CD4-positive, alpha-beta T cell (primary cell): ENCODE measurements at regions not wholly inside any gene's neighbourhood (a gene's known extent, or its start where the extent isn't known, plus 50 kb on each side); places are given as distances from the start of the nearest gene placed in this dataset.
"Not testable (repeated sequence)": the region's sequence is repeated elsewhere in the genome, so short reads cannot be mapped to it uniquely, and the experiment has no call there.

Experiments used
- ATAC-seq: fragments of 200-7000 bp; cut with Tn5 transposase; one replicate; pipeline ENCODE4 v1.10.0; 2022; ENCODE audit warnings: mild to moderate bottlenecking; ENCODE audit not compliant: poor library complexity
- CTCF ChIA-PET: fragments of 350-600 bp; sonication (Branson Sonifier 250); formaldehyde crosslinking; loops from one replicate; lab custom pipeline; 2021; ENCODE audit warnings: antibody characterized with exemption, inconsistent platforms; lab: Charles Lee
- POLR2A ChIA-PET: fragments of 350-600 bp; sonication (Branson Sonifier 250); formaldehyde crosslinking; loops from one replicate; lab custom pipeline; 2021; ENCODE audit warnings: antibody characterized with exemption, inconsistent platforms; lab: Charles Lee
- DNase-seq, 14 experiments: peaks; one replicate each; pipeline ENCODE4 v3.0.0-alpha.2; 2013 to 2020; ENCODE audit warnings: mixed read lengths in 2 of 14
- H3K27ac ChIP-seq, 2 donors: one replicate each; pipeline versions ENCODE4 v1.5.1 to v1.7.0; 2013; ENCODE audit warnings: low read length in 2 of 2, low read depth in 1 of 2, mild to moderate bottlenecking in 1 of 2
- H3K27me3 ChIP-seq, 2 experiments: 1 replicate in 1 of 2; 2 replicates in 1 of 2; pipeline versions ENCODE4 v1.6.1 to v1.7.0; 2013; ENCODE audit warnings: low read length in 2 of 2, control low read depth in 1 of 2, mild to moderate bottlenecking in 1 of 2, moderate library complexity in 1 of 2; ENCODE audit not compliant: insufficient read depth in 2 of 2, control insufficient read depth in 1 of 2
- H3K36me3 ChIP-seq: one replicate; pipeline ENCODE4 v1.6.1; 2013; ENCODE audit warnings: low read length, control low read depth; ENCODE audit not compliant: insufficient read depth
- H3K4me1 ChIP-seq: one replicate; pipeline ENCODE4 v1.6.1; 2013; ENCODE audit warnings: low read length, control low read depth; ENCODE audit not compliant: insufficient read depth
- H3K4me3 ChIP-seq: one replicate; pipeline ENCODE4 v1.5.1; 2013; ENCODE audit warnings: mild to moderate bottlenecking, low read length, moderate library complexity
- H3K9me3 ChIP-seq, 2 experiments: 1 replicate in 1 of 2; 2 replicates in 1 of 2; pipeline versions ENCODE4 v1.6.1 to v1.7.0; 2013; ENCODE audit warnings: low read length in 2 of 2, mild to moderate bottlenecking in 2 of 2, control low read depth in 1 of 2, moderate library complexity in 1 of 2; ENCODE audit not compliant: control insufficient read depth in 1 of 2, insufficient read depth in 1 of 2
- H3K27ac Mint-ChIP-seq: one replicate; pipeline ENCODE4 v1.8.0; 2020; ENCODE audit warnings: mixed read lengths
- H3K27me3 Mint-ChIP-seq: one replicate; pipeline ENCODE4 v1.8.0; 2021; ENCODE audit warnings: mixed read lengths
- H3K36me3 Mint-ChIP-seq: one replicate; pipeline ENCODE4 v1.8.0; 2021; ENCODE audit warnings: low read depth, mixed read lengths
- H3K4me1 Mint-ChIP-seq: one replicate; pipeline ENCODE4 v1.8.0; 2021; ENCODE audit warnings: low read depth, mixed read lengths
- H3K4me3 Mint-ChIP-seq: one replicate; pipeline ENCODE4 v1.8.0; 2020; ENCODE audit warnings: mild to moderate bottlenecking, mixed read lengths
- H3K9me3 Mint-ChIP-seq: one replicate; pipeline ENCODE4 v1.8.0; 2020; ENCODE audit warnings: mixed read lengths
- intact Hi-C, 2 experiments: fragments of 100-400 bp; cut with DNase I in 1 of 2; cut with micrococcal nuclease in 1 of 2; formaldehyde crosslinking; loops; one replicate each; pipeline versions ENCODE4 v1.15.1 to v1.9.0; 2023 to 2025; cut with DNase I, micrococcal nuclease

- H3K36me3 Mint-ChIP-seq, CTCF ChIA-PET, ATAC-seq, H3K27me3 ChIP-seq, H3K9me3 Mint-ChIP-seq, POLR2A ChIA-PET, H3K4me1 Mint-ChIP-seq, H3K4me3 ChIP-seq, H3K27ac Mint-ChIP-seq, H3K4me1 ChIP-seq, H3K4me3 Mint-ChIP-seq, H3K36me3 ChIP-seq, H3K27ac ChIP-seq, H3K9me3 ChIP-seq, intact Hi-C loops, H3K27me3 Mint-ChIP-seq: not testable (repeated sequence)
- DNase-seq: peak in 1 of 14 experiments; percentile 35
These were observed 67.5 kb downstream of the NPIPB11 start for GRCh38 chr16:29338821-29339700.

- DNase-seq: peak in 1 of 14 experiments; percentile 16
- H3K9me3 ChIP-seq, H3K27ac Mint-ChIP-seq, H3K36me3 ChIP-seq, H3K27ac ChIP-seq, H3K4me3 Mint-ChIP-seq, H3K36me3 Mint-ChIP-seq, ATAC-seq, H3K4me1 ChIP-seq, intact Hi-C loops, H3K4me3 ChIP-seq, H3K27me3 ChIP-seq, H3K9me3 Mint-ChIP-seq, POLR2A ChIA-PET, H3K27me3 Mint-ChIP-seq, CTCF ChIA-PET, H3K4me1 Mint-ChIP-seq: not testable (repeated sequence)
These were observed 69.1 kb downstream of the NPIPB11 start for GRCh38 chr16:29337385-29337901.

- H3K27ac Mint-ChIP-seq, H3K4me3 Mint-ChIP-seq, ATAC-seq: not testable (repeated sequence)
These were observed 71.0 kb downstream of the NPIPB11 start for GRCh38 chr16:29335549-29335846.

GRCh38 chr16:29334776-29335548 lies 71.5 kb downstream of the NPIPB11 start:
- H3K4me1 Mint-ChIP-seq, H3K36me3 ChIP-seq, H3K4me3 ChIP-seq, H3K9me3 Mint-ChIP-seq, H3K4me1 ChIP-seq, H3K9me3 ChIP-seq, H3K27me3 ChIP-seq, H3K4me3 Mint-ChIP-seq, ATAC-seq, H3K27me3 Mint-ChIP-seq, intact Hi-C loops, H3K36me3 Mint-ChIP-seq, CTCF ChIA-PET, H3K27ac Mint-ChIP-seq, DNase-seq, H3K27ac ChIP-seq, POLR2A ChIA-PET: not testable (repeated sequence)

More at GRCh38 chr16:29335549-29335846, 71.0 kb downstream of the NPIPB11 start:
- H3K27me3 ChIP-seq, H3K27me3 Mint-ChIP-seq, H3K9me3 Mint-ChIP-seq, H3K27ac ChIP-seq, intact Hi-C loops, H3K36me3 ChIP-seq, H3K36me3 Mint-ChIP-seq, POLR2A ChIA-PET, CTCF ChIA-PET, H3K9me3 ChIP-seq, H3K4me3 ChIP-seq, H3K4me1 ChIP-seq, H3K4me1 Mint-ChIP-seq: not testable (repeated sequence)
- peak in 1 of 14 experiments; percentile 19 for DNase-seq

- POLR2A ChIA-PET, H3K27ac ChIP-seq, H3K27ac Mint-ChIP-seq, H3K4me3 ChIP-seq, H3K36me3 Mint-ChIP-seq, H3K9me3 Mint-ChIP-seq, H3K4me3 Mint-ChIP-seq, intact Hi-C loops, H3K9me3 ChIP-seq, DNase-seq, H3K4me1 ChIP-seq, H3K36me3 ChIP-seq, H3K4me1 Mint-ChIP-seq, H3K27me3 ChIP-seq, ATAC-seq, H3K27me3 Mint-ChIP-seq, CTCF ChIA-PET: not testable (repeated sequence)
These were observed 72.9 kb downstream of the NPIPB11 start for GRCh38 chr16:29333492-29334097.

GRCh38 chr16:29330623-29331022 lies 75.9 kb downstream of the NPIPB11 start:
- H3K9me3 ChIP-seq, H3K36me3 ChIP-seq, intact Hi-C loops, H3K27ac Mint-ChIP-seq, H3K27me3 Mint-ChIP-seq, H3K9me3 Mint-ChIP-seq, H3K4me1 Mint-ChIP-seq, H3K27ac ChIP-seq, DNase-seq, POLR2A ChIA-PET, H3K4me3 ChIP-seq, H3K4me1 ChIP-seq, CTCF ChIA-PET, H3K36me3 Mint-ChIP-seq, H3K27me3 ChIP-seq, ATAC-seq, H3K4me3 Mint-ChIP-seq: not testable (repeated sequence)
